Hepatocyte (in vitro differentiated cells): ENCODE measurements at regions not wholly inside any gene's neighbourhood (a gene's known extent, or its start where the extent isn't known, plus 50 kb on each side); places are given as distances from the start of the nearest gene placed in this dataset.

Source experiments
- CTCF ChIP-seq: fragments of 200-600 bp; sonication (generic); IDR thresholded peaks from 2 replicates; pipeline ENCODE4 v1.5.1; 2016; ENCODE audit warnings: antibody characterized with exemption, mild to moderate bottlenecking; ENCODE audit not compliant: poor library complexity
- EZH2 ChIP-seq: fragments of 200-600 bp; sonication (generic); IDR thresholded peaks from 2 replicates; pipeline ENCODE4 v1.6.1; 2016; ENCODE audit warnings: antibody characterized with exemption, mild to moderate bottlenecking, borderline replicate concordance
- EZH2phosphoT487 ChIP-seq: fragments of 200-600 bp; sonication (generic); IDR thresholded peaks from one replicate; pipeline ENCODE4 v1.6.1; 2018; ENCODE audit warnings: antibody characterized with exemption, mild to moderate bottlenecking, low read depth, moderate library complexity; ENCODE audit not compliant: unreplicated experiment, severe bottlenecking

- no peak for TF ChIP-seq CTCF
- TF ChIP-seq EZH2: no peak
- no peak for TF ChIP-seq EZH2phosphoT487
These were observed 194.8 kb downstream of the LRIG3 start for GRCh38 chr12:58725400-58726105.
